ENCODE measurements at regions not wholly inside any gene's neighbourhood (a gene's known extent, or its start where the extent isn't known, plus 50 kb on each side); places are given as distances from the start of the nearest gene placed in this dataset.

DNA sequence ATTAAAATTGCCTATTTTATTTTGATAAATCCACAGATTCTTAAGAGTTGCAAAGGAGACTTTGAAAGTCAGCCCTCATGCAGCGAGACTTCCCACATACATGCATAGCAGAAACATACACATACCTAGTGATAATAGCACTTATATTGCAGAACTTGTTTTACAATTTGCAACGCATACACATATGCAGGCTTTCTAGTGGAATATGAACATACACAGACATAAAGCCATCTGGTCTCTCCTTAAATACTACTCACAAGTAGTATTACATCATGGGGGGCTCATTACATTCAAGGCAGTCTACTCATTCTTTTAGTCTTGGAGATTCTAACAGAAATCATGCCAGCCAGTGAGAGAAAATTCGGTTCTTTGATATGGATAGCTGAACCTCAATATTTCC is 295.1 kb upstream of the RND3 start:
- DNase-seq (ENCODE audit: low spot score): no peak

DNA sequence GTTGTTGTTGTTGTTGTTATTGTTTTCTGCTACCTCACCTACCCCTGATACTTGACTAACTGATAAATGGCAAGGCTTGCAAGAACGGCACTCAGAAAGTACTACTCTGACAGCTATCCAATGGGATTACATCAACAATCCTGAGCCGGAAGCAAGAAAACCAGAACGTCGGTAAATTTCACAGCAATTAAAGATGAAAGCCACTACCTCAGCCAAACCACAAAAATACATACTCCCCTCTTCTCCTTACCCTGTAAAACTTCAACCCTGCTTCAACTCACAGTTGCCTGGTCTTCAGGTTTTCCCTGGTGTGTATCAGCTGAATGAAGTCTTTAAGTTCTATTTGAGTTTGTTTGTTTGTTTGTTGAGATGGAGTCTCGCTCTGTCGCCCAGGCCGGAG is 293.7 kb upstream of the RND3 start:
- DNase-seq (ENCODE audit: low spot score): no peak

- DNase-seq (ENCODE audit: low spot score): no peak
Measured at GRCh38 chr2:150778828-150779227, 291.4 kb upstream of the RND3 start.

DNA sequence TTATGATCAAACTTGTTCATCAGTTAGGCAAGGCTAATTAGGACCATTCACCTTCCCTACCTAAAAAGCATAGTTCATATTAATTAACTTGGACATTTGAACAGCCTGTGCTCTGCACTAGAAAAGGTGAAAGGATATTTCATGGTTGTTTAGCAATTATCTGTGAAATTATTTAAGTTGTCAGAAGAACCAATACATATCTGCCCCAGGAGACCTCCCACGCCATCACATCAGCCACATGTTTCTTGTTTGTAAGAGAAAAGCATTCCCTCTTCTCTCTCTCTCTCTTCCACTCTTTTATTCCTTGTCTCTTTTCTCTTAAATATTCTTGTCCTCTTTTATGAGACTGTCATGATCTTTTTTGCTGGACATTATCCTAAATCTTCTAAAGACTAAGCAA is 282.0 kb upstream of the RND3 start:
- no peak for DNase-seq (ENCODE audit: low spot score)

DNA sequence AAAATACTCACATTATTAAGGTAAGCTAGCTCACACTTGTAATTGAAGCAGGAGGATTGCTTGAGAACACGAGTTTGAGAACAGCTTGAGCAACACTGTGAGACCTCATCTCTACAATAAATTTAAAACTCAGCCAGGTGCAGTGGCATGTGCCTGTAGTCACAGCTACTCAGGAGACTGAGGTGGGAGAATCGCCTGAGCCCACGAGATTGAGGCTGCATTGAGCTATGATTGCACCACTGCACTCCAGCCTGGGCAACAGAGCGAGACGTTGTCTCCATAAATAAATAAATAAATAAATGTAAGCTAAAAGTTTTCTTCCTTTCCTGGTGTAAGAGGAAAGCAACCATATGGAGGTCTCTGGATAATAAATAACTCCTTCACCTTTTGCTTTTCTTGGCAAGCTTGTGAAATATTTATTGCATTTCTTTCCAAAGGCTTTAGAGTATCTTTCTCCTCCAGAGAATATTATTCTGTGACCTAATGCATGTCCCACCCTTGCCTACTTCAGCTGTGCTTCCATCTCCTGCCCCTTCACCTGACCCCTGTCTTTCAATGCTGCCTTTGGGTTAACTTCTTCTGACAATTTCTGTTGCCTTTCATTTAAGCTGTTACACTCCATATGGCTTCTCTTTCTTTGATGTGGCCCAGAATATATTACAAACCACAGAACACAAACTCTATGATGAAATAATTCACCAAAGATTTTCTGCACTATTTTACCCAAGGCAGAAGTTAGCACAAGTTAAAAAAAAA is 280.7 kb upstream of the RND3 start:
- DNase-seq (ENCODE audit: low spot score): no peak

- DNase-seq (ENCODE audit: low spot score): no peak
Measured at GRCh38 chr2:150762571-150762970, 275.1 kb upstream of the RND3 start.

DNA sequence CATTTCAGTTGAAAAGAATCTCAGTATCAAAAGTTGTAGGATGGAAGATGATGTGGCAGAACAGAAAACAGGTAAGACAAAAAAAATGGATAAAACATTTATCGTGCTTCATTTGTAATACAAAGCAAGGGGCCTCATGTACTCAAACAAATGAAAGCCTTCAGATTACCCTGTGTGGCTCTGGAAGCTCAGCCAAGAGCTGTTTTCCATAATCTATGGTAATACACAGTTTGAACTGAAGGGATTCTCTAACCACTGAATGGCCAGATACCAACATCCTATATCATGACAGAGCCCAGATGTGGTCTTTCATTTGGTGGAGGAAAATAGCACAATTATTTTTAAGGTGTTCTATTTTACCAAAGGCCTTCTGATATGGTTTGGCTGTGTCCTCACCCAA is 272.1 kb upstream of the RND3 start:
- DNase-seq (ENCODE audit: low spot score): no peak

GRCh38 chr2:150759106-150759505 is 271.6 kb upstream of the RND3 start:
- no peak for DNase-seq (ENCODE audit: low spot score)

GRCh38 chr2:150752229-150752628 is 264.8 kb upstream of the RND3 start:
- DNase-seq (ENCODE audit: low spot score): no peak

DNA sequence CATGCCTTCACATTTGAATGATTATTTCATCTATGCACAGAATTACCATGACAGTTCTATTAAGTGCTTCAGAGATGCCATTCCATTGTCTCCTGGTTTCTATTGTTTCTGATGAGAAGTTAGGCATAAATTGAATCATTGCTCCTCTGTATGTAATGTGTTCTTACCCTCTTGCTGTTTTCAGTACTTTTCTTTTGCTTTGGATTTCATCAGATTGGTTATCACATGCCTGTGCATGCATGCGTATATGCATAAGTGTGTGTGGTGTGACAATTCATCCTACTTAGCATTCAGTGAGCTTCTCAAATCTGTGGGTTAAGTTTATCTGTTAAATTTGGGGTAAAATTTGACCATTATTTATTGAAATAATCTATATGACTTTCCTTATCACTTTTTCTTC is 263.3 kb upstream of the RND3 start:
- DNase-seq (ENCODE audit: low spot score): no peak

GRCh38 chr2:150742094-150742493 is 254.6 kb upstream of the RND3 start:
- DNase-seq (ENCODE audit: low spot score): no peak

DNA sequence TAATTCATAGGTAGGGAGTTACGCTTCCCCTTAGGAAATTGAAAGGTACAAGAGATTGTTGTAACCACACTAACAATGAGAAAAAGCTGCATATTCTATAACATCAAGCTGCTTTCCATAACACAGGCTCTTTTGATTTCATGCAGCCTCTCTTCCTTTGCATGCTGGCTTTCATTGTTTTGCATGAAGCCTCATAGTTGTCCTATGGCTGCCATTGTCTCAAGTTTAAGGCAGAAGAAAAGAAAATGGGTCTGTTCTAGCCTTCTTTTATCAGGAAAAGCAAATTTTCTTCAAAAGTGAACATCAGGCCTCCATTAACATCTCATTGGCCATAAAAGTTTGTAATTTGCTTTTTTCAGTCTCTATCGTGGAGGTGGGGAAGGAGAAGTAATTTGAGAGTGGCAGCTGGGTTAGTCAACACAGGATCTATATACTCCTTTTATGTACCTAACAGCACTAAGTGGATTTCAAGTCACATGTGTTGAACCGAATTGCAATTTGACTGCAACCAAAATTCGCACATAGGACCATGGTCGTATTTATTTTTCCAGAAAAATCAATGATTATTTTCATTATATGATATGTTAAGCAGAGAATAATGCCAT is 248.5 kb upstream of the RND3 start:
- DNase-seq (ENCODE audit: low spot score): no peak

- no peak for DNase-seq (ENCODE audit: low spot score)
Measured at GRCh38 chr2:150733051-150733618, 245.7 kb upstream of the RND3 start.

DNA sequence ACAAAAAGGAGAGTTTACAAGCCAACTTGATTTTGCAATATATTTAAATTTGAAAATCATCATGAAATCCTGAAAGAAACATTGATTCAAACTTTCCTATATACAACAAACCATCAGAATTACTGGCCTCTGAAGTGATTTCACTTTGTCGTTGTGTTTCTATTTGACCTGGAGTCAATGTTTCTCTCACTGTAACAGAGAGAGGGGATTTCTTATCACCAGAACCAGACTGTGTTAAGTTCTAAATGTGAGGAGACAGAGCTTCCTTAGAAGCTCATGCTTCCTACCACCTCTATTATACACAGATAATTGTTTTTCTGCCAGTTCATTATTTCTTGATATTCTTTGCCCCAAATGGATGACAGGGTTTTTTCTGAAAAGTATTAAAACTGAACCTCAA is 245.0 kb upstream of the RND3 start:
- DNase-seq (ENCODE audit: low spot score): no peak

DNA sequence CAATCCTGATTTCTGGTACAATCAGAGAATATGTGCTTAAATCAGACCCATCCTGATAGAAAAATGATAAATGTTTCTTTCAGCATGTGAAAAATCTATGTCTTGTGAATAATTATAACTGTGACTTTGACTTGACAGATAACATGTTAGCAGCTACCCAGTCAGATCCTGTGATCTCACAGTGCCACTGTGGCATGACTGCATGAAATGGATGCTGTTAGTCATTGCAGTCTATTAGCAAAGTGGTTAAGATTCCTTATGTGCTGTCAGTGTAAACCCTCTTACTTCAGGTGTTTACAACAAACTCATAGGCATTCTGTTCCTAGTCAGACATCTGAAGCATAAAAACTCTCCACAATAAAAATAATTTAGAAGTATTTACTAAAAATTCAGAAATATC is 244.6 kb upstream of the RND3 start:
- DNase-seq (ENCODE audit: low spot score): no peak

DNA sequence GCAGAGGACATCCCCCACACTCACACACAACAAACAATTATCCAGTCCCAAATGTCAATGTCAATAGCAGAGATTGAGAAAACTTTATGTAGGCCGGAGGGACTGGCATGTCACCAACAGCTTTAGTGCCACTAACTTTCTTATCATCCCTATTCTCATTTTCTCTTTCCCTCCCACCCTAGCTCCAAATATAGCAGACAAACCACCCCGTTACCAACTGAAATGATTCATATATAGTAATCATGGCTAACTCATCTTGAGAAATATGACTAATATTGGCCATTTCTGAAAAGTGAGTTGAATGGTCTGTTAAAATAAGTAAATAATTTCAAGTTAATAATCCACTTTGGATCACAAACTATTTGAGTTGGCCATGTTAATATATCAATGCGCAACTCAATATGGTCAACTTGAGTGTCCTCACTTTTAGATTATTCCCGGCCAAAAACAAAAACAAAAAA is 242.1 kb upstream of the RND3 start:
- DNase-seq (ENCODE audit: low spot score): no peak

- DNase-seq (ENCODE audit: low spot score): no peak
Measured at GRCh38 chr2:150718280-150718679, 230.8 kb upstream of the RND3 start.

- DNase-seq (ENCODE audit: low spot score): no peak
Measured at GRCh38 chr2:150716186-150716585, 228.7 kb upstream of the RND3 start.

DNA sequence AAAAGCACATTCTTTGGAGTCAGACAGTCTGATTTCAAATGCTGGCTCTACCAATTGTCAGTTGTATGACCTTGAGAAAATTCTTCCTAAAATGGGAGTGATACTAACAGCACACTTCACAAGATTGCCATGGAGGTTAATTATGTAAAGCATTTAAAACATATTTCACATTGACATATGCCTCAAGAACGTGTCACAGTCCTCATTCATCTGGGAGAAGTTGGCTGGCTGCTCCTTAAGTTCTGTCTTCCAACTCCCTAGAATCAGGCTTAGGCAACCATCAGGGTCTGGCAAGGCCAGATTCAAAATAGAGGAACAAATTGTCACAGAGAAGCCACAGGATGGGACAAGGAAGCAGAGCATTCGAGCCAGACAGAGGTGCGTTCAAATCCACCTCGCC is 228.0 kb upstream of the RND3 start:
- DNase-seq (ENCODE audit: low spot score): no peak

DNA sequence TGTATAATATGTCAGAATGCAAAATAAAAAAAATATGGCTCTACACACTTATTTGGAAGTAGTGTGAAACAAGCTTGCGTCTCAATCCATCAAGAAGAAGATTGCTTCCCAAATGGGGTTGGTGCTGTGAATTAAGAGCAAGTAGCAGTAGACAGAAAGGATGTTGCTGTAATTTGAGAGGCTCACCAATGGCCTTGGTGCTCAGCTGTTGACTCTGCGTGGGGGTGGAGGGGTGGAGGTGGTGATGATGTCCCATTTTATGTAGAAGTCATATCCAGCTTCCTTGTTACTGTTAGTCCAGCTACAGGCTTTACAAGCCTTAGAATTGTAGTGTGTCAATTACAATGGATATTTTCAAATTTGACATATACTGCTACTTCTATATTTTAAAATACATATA is 223.4 kb upstream of the RND3 start:
- DNase-seq (ENCODE audit: low spot score): no peak

GRCh38 chr2:150710041-150710440 is 222.6 kb upstream of the RND3 start:
- no peak for DNase-seq (ENCODE audit: low spot score)

DNA sequence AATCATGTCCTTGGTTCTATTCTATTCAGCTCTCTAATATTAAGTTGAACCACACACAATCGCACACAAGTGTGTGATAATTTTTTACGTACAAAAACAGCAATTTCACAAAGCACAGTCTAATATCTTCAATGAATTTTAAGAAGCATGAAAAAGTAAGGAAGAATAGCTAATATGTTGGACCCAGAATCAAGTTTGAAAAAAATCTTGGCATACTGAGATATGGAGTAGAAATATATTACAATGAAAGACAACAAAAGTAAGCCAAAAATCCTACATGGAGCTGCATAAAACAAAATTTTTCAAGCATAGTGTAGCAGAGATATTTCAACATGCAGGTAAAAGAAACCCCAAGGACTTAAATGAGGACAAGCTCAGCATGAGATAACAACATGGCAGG is 219.1 kb upstream of the RND3 start:
- DNase-seq (ENCODE audit: low spot score): no peak

DNA sequence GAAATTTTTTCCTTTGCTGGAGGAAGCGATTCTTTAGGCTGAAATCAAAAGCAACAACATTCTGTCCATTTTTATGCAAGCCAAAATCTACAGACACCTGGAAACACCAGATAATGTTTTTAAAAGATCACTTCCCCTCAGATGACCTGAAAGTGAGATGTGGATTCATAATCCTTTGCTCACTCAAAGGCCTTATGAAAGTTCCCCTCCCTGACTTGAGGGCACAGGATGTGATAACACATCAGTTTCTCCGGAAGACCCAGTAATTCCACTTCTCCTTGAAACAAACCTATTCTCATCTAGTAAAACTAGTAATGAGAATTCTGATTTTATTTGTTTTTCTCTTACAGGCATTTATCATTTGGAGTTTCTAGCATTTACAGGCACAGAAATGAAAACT is 218.3 kb upstream of the RND3 start:
- DNase-seq (ENCODE audit: low spot score): no peak

- DNase-seq (ENCODE audit: low spot score): no peak
Measured at GRCh38 chr2:150705357-150705756, 217.9 kb upstream of the RND3 start.
